ENCODE measurements at regions not wholly inside any gene's neighbourhood (a gene's known extent, or its start where the extent isn't known, plus 50 kb on each side); places are given as distances from the start of the nearest gene placed in this dataset.

- DNase-seq: no peak
These were observed 316.1 kb upstream of the SEL1L start for GRCh38 chr14:81849714-81850113.

- DNase-seq: no peak
These were observed 321.4 kb upstream of the SEL1L start for GRCh38 chr14:81855007-81855406.

GRCh38 chr14:81859046-81859445, 325.4 kb upstream of the SEL1L start:
- no peak for DNase-seq

GRCh38 chr14:81868172-81868571, 334.5 kb upstream of the SEL1L start:
- DNase-seq: no peak

GRCh38 chr14:81871706-81872105, 338.1 kb upstream of the SEL1L start:
- no peak for DNase-seq

- no peak for DNase-seq
These were observed 350.7 kb upstream of the SEL1L start for GRCh38 chr14:81884382-81884781.

- no peak for DNase-seq
These were observed 352.9 kb upstream of the SEL1L start for GRCh38 chr14:81886588-81886987.

- DNase-seq: no peak
These were observed 355.9 kb upstream of the SEL1L start for GRCh38 chr14:81889529-81889928.

- DNase-seq: no peak
These were observed 356.4 kb upstream of the SEL1L start for GRCh38 chr14:81890020-81890419.

- DNase-seq: no peak
These were observed 369.8 kb upstream of the SEL1L start for GRCh38 chr14:81903477-81903876.

- no peak for DNase-seq
These were observed 393.4 kb upstream of the SEL1L start for GRCh38 chr14:81927070-81927469.

- DNase-seq: no peak
These were observed 398.2 kb upstream of the SEL1L start for GRCh38 chr14:81931828-81932227.

- DNase-seq: no peak
These were observed 402.7 kb upstream of the SEL1L start for GRCh38 chr14:81936348-81936747.

- no peak for DNase-seq
These were observed 403.2 kb upstream of the SEL1L start for GRCh38 chr14:81936902-81937301.

GRCh38 chr14:81938341-81938740, 404.7 kb upstream of the SEL1L start:
- no peak for DNase-seq

- no peak for DNase-seq
These were observed 407.0 kb upstream of the SEL1L start for GRCh38 chr14:81940651-81941050.

- DNase-seq: no peak
These were observed 408.4 kb upstream of the SEL1L start for GRCh38 chr14:81942071-81942470.

- no peak for DNase-seq
These were observed 412.7 kb upstream of the SEL1L start for GRCh38 chr14:81946375-81946774.

- DNase-seq: no peak
These were observed 413.5 kb upstream of the SEL1L start for GRCh38 chr14:81946834-81947798.

- DNase-seq: no peak
These were observed 419.3 kb upstream of the SEL1L start for GRCh38 chr14:81952917-81953316.

GRCh38 chr14:81953419-81953818, 419.8 kb upstream of the SEL1L start:
- DNase-seq: no peak

- no peak for DNase-seq
These were observed 421.5 kb upstream of the SEL1L start for GRCh38 chr14:81955123-81955522.

GRCh38 chr14:81960781-81961180, 427.1 kb upstream of the SEL1L start:
- DNase-seq: no peak

- DNase-seq: no peak
These were observed 430.2 kb upstream of the SEL1L start for GRCh38 chr14:81963846-81964245.

GRCh38 chr14:81970307-81970706, 436.7 kb upstream of the SEL1L start:
- DNase-seq: no peak
